ENCODE measurements at regions not wholly inside any gene's neighbourhood (a gene's known extent, or its start where the extent isn't known, plus 50 kb on each side); places are given as distances from the start of the nearest gene placed in this dataset.

DNA sequence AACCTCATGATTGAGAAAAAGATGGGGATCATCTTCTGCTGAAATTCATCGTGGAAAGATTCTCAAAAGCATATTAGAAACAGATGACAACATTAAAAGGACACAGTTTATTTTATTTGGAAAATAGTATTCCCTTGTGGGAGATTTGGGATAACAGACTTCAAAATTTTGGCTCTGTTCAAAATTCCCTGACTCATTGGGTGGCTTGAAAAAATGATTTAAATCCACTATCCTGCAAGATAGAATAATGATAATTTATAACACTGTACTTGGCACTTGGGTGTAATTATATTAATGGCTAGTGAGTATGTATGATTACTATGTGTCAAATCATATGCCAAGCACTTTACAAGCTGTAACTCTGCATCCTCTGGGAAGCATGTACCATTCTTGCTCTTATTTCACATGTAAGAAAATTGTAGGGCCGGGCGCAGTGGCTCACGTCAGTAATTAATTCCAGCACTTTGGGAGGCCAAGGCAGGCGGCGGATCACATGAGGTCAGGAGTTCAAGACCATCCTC, 128.8 kb downstream of the LMNTD1 start:
- Mint-ChIP-seq H3K36me3 (no peaks in the 10 kb centered on the region), H3K4me1 (no peaks in the 10 kb centered on the region), H3K9me3 (no peaks in the 10 kb centered on the region), H3K27me3 (ENCODE audit: low read depth) (no peaks in the 10 kb centered on the region; the same call in 1 of the 2 replicates), H3K27ac (no peak overlapping the region), H3K4me3 (no peak overlapping the region)
- CTCF ChIA-PET = no interaction called here
- POLR2A ChIA-PET = no interaction called here
- TF ChIP-seq KAT7 (CRISPR knock-in tag; IDR thresholded peaks at IDR 0.05; ENCODE audit: borderline replicate concordance) = no peak
- TF ChIP-seq, protein P1, sequence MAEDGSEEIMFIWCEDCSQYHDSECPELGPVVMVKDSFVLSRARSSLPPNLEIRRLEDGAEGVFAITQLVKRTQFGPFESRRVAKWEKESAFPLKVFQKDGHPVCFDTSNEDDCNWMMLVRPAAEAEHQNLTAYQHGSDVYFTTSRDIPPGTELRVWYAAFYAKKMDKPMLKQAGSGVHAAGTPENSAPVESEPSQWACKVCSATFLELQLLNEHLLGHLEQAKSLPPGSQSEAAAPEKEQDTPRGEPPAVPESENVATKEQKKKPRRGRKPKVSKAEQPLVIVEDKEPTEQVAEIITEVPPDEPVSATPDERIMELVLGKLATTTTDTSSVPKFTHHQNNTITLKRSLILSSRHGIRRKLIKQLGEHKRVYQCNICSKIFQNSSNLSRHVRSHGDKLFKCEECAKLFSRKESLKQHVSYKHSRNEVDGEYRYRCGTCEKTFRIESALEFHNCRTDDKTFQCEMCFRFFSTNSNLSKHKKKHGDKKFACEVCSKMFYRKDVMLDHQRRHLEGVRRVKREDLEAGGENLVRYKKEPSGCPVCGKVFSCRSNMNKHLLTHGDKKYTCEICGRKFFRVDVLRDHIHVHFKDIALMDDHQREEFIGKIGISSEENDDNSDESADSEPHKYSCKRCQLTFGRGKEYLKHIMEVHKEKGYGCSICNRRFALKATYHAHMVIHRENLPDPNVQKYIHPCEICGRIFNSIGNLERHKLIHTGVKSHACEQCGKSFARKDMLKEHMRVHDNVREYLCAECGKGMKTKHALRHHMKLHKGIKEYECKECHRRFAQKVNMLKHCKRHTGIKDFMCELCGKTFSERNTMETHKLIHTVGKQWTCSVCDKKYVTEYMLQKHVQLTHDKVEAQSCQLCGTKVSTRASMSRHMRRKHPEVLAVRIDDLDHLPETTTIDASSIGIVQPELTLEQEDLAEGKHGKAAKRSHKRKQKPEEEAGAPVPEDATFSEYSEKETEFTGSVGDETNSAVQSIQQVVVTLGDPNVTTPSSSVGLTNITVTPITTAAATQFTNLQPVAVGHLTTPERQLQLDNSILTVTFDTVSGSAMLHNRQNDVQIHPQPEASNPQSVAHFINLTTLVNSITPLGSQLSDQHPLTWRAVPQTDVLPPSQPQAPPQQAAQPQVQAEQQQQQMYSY (CRISPR knock-in tag; IDR thresholded peaks at IDR 0.05) = no peak
- TF ChIP-seq, protein P2, sequence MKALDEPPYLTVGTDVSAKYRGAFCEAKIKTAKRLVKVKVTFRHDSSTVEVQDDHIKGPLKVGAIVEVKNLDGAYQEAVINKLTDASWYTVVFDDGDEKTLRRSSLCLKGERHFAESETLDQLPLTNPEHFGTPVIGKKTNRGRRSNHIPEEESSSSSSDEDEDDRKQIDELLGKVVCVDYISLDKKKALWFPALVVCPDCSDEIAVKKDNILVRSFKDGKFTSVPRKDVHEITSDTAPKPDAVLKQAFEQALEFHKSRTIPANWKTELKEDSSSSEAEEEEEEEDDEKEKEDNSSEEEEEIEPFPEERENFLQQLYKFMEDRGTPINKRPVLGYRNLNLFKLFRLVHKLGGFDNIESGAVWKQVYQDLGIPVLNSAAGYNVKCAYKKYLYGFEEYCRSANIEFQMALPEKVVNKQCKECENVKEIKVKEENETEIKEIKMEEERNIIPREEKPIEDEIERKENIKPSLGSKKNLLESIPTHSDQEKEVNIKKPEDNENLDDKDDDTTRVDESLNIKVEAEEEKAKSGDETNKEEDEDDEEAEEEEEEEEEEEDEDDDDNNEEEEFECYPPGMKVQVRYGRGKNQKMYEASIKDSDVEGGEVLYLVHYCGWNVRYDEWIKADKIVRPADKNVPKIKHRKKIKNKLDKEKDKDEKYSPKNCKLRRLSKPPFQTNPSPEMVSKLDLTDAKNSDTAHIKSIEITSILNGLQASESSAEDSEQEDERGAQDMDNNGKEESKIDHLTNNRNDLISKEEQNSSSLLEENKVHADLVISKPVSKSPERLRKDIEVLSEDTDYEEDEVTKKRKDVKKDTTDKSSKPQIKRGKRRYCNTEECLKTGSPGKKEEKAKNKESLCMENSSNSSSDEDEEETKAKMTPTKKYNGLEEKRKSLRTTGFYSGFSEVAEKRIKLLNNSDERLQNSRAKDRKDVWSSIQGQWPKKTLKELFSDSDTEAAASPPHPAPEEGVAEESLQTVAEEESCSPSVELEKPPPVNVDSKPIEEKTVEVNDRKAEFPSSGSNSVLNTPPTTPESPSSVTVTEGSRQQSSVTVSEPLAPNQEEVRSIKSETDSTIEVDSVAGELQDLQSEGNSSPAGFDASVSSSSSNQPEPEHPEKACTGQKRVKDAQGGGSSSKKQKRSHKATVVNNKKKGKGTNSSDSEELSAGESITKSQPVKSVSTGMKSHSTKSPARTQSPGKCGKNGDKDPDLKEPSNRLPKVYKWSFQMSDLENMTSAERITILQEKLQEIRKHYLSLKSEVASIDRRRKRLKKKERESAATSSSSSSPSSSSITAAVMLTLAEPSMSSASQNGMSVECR (CRISPR knock-in tag; IDR thresholded peaks at IDR 0.05; ENCODE audit: borderline replicate concordance) = no peak
- no peak for TF ChIP-seq FOXJ3 (CRISPR knock-in tag; IDR thresholded peaks at IDR 0.05; ENCODE audit: borderline replicate concordance)
- TF ChIP-seq, protein P3, sequence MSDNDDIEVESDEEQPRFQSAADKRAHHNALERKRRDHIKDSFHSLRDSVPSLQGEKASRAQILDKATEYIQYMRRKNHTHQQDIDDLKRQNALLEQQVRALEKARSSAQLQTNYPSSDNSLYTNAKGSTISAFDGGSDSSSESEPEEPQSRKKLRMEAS (CRISPR knock-in tag; IDR thresholded peaks at IDR 0.05) = no peak
- no peak for TF ChIP-seq SMAD3 (CRISPR knock-in tag; IDR thresholded peaks at IDR 0.05; ENCODE audit: borderline replicate concordance)
- no peak for TF ChIP-seq ZNF232 (CRISPR knock-in tag; IDR thresholded peaks at IDR 0.05)
- no peak for TF ChIP-seq MXD4 (CRISPR knock-in tag; IDR thresholded peaks at IDR 0.05; ENCODE audit: borderline replicate concordance)
- no peak for TF ChIP-seq ZNF396 (CRISPR knock-in tag; IDR thresholded peaks at IDR 0.05; ENCODE audit: borderline replicate concordance)
- TF ChIP-seq RORB (CRISPR knock-in tag; IDR thresholded peaks at IDR 0.05) = no peak
- no peak for TF ChIP-seq TCF7 (CRISPR knock-in tag; IDR thresholded peaks at IDR 0.05; ENCODE audit: low read depth)
- ATAC-seq = no peak
- no peak for DNase-seq (ENCODE audit: low spot score)

DNA sequence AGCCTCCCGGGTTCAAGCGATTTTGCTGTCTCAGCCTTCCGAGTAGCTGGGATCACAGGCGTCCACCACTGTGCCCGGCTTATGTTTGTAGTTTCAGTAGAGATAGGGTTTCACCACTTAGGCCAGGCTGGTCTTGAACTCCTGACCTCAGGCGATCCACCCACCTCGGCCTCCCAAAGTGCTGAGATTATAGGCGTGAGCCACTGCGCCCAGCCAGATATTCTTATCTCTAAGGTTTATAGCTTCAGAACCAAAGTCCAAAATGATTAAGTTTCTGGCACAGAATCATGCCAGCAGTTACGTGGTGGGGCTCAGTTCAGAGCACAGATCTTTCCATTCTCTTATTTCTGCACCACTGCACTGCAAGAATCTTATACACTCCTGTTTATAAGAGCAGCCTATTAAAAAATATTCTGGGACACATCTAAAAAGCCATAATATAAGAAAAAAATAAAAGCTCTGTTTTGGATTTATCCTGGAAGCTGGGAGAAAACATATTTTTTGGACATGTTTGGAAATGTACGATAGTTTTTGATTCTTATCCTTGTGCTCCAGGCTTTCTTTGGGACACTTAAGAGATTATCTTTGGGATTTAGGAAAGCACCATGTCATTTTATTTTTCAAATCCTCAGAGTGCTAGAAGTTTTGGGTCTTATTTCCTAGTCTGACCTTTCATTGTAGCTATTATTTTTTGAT, 129.6 kb downstream of the LMNTD1 start:
- H3K27me3 Mint-ChIP-seq (ENCODE audit: low read depth) = no peaks in the 10 kb centered on the region; the same call in 1 of the 2 replicates
- no peaks in the 10 kb centered on the region for H3K4me1 Mint-ChIP-seq
- H3K27ac Mint-ChIP-seq = no peak overlapping the region
- POLR2A ChIA-PET = no interaction called here
- no peaks in the 10 kb centered on the region for H3K36me3 Mint-ChIP-seq
- no peaks in the 10 kb centered on the region for H3K9me3 Mint-ChIP-seq
- ATAC-seq (no peak), DNase-seq (ENCODE audit: low spot score) (no peak)
- CTCF ChIA-PET = no interaction called here
- no peak overlapping the region for H3K4me3 Mint-ChIP-seq
- TF ChIP-seq, protein P2 (CRISPR knock-in tag; IDR thresholded peaks at IDR 0.05; ENCODE audit: borderline replicate concordance) = no peak
- TF ChIP-seq, protein P4, sequence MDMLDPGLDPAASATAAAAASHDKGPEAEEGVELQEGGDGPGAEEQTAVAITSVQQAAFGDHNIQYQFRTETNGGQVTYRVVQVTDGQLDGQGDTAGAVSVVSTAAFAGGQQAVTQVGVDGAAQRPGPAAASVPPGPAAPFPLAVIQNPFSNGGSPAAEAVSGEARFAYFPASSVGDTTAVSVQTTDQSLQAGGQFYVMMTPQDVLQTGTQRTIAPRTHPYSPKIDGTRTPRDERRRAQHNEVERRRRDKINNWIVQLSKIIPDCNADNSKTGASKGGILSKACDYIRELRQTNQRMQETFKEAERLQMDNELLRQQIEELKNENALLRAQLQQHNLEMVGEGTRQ (CRISPR knock-in tag; IDR thresholded peaks at IDR 0.05) = no peak
- TF ChIP-seq ZNF671 (CRISPR knock-in tag; IDR thresholded peaks at IDR 0.05) = no peak
- TF ChIP-seq, protein P5, sequence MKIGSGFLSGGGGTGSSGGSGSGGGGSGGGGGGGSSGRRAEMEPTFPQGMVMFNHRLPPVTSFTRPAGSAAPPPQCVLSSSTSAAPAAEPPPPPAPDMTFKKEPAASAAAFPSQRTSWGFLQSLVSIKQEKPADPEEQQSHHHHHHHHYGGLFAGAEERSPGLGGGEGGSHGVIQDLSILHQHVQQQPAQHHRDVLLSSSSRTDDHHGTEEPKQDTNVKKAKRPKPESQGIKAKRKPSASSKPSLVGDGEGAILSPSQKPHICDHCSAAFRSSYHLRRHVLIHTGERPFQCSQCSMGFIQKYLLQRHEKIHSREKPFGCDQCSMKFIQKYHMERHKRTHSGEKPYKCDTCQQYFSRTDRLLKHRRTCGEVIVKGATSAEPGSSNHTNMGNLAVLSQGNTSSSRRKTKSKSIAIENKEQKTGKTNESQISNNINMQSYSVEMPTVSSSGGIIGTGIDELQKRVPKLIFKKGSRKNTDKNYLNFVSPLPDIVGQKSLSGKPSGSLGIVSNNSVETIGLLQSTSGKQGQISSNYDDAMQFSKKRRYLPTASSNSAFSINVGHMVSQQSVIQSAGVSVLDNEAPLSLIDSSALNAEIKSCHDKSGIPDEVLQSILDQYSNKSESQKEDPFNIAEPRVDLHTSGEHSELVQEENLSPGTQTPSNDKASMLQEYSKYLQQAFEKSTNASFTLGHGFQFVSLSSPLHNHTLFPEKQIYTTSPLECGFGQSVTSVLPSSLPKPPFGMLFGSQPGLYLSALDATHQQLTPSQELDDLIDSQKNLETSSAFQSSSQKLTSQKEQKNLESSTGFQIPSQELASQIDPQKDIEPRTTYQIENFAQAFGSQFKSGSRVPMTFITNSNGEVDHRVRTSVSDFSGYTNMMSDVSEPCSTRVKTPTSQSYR (CRISPR knock-in tag; IDR thresholded peaks at IDR 0.05) = no peak
- TF ChIP-seq, protein P6, sequence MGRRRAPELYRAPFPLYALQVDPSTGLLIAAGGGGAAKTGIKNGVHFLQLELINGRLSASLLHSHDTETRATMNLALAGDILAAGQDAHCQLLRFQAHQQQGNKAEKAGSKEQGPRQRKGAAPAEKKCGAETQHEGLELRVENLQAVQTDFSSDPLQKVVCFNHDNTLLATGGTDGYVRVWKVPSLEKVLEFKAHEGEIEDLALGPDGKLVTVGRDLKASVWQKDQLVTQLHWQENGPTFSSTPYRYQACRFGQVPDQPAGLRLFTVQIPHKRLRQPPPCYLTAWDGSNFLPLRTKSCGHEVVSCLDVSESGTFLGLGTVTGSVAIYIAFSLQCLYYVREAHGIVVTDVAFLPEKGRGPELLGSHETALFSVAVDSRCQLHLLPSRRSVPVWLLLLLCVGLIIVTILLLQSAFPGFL (CRISPR knock-in tag; IDR thresholded peaks at IDR 0.05; ENCODE audit: borderline replicate concordance) = no peak
